GM23338 (cell line): ENCODE measurements at regions not wholly inside any gene's neighbourhood (a gene's known extent, or its start where the extent isn't known, plus 50 kb on each side); places are given as distances from the start of the nearest gene placed in this dataset.

Source experiments
- ATAC-seq: fragments of 200-7000 bp; cut with Tn5 transposase; 3 replicates; pipeline ENCODE4 v1.9.1; 2020
- DNase-seq: peaks from one replicate; pipeline ENCODE4 v3.0.0-alpha.2; 2015; ENCODE audit warnings: low spot score
- H2AFZ ChIP-seq: fragments of 200-600 bp; sonication (generic); 2 replicates; pipeline ENCODE4 v1.8.0; 2016; ENCODE audit warnings: antibody characterized with exemption, mild to moderate bottlenecking, moderate library complexity
- H3F3A ChIP-seq: fragments of 200-600 bp; sonication (generic); replicated peaks from 2 replicates; pipeline ENCODE4 v1.8.0; 2017; ENCODE audit warnings: antibody characterized with exemption, mixed run types, low read depth
- H3K27ac ChIP-seq: fragments of 200-600 bp; sonication (generic); 2 replicates; pipeline ENCODE4 v1.6.1; 2016; ENCODE audit warnings: low read depth
- H3K27me3 ChIP-seq: fragments of 200-600 bp; sonication (generic); 2 replicates; pipeline ENCODE4 v1.8.0; 2016; ENCODE audit warnings: mild to moderate bottlenecking, mixed run types, moderate library complexity; ENCODE audit not compliant: insufficient read depth
- H3K36me3 ChIP-seq: fragments of 200-600 bp; sonication (generic); 2 replicates; pipeline ENCODE4 v1.8.0; 2016; ENCODE audit warnings: mild to moderate bottlenecking; ENCODE audit not compliant: insufficient read depth
- H3K4me1 ChIP-seq: fragments of 200-600 bp; sonication (generic); 2 replicates; pipeline ENCODE4 v1.8.0; 2016; ENCODE audit warnings: mild to moderate bottlenecking, moderate library complexity; ENCODE audit not compliant: insufficient read depth
- H3K4me2 ChIP-seq: fragments of 200-600 bp; sonication (generic); 2 replicates; pipeline ENCODE4 v1.7.1; 2017; ENCODE audit warnings: mixed run types
- H3K4me3 ChIP-seq: fragments of 200-600 bp; sonication (generic); 2 replicates; pipeline ENCODE4 v1.6.1; 2016; ENCODE audit warnings: mixed run types
- H3K79me2 ChIP-seq: fragments of 200-600 bp; sonication (generic); replicated peaks from 2 replicates; pipeline ENCODE4 v1.8.0; 2017; ENCODE audit warnings: mild to moderate bottlenecking; ENCODE audit not compliant: insufficient read depth
- H3K9me2 ChIP-seq: fragments of 200-600 bp; sonication (generic); 2 replicates; pipeline ENCODE4 v1.8.0; 2017; ENCODE audit not compliant: insufficient read depth
- H4K20me1 ChIP-seq: fragments of 200-600 bp; sonication (generic); replicated peaks from 2 replicates; pipeline ENCODE4 v1.8.0; 2017; ENCODE audit warnings: mild to moderate bottlenecking; ENCODE audit not compliant: insufficient read depth
- H3K27ac Mint-ChIP-seq: 2 replicates; pipeline ENCODE4 v1.8.0; 2020; ENCODE audit warnings: inconsistent platforms, mild to moderate bottlenecking, moderate library complexity, mixed read lengths
- H3K27me3 Mint-ChIP-seq: 3 replicates; pipeline ENCODE4 v1.8.0; 2022; ENCODE audit warnings: low read depth, mild to moderate bottlenecking, moderate library complexity, mixed read lengths, inconsistent platforms; ENCODE audit not compliant: insufficient read depth, poor library complexity
- H3K36me3 Mint-ChIP-seq: 3 replicates; pipeline ENCODE4 v1.8.0; 2021; ENCODE audit warnings: low read depth, mild to moderate bottlenecking, inconsistent platforms, moderate library complexity, mixed read lengths
- H3K4me1 Mint-ChIP-seq: 3 replicates; pipeline ENCODE4 v1.8.0; 2020; ENCODE audit warnings: mild to moderate bottlenecking, inconsistent platforms, mixed read lengths
- H3K4me3 Mint-ChIP-seq: 3 replicates; pipeline ENCODE4 v1.8.0; 2021; ENCODE audit warnings: moderate library complexity, mild to moderate bottlenecking, inconsistent platforms, mixed read lengths
- H3K9me3 Mint-ChIP-seq: 3 replicates; pipeline ENCODE4 v1.8.0; 2020; ENCODE audit warnings: moderate library complexity, mild to moderate bottlenecking, inconsistent platforms, mixed read lengths
- CREB1 ChIP-seq: fragments of 250-450 bp; sonication (Bioruptor Pico); IDR thresholded peaks from 2 replicates; pipeline ENCODE4 v1.5.0; 2020; ENCODE audit warnings: low read depth, mild to moderate bottlenecking, moderate library complexity
- EZH2 ChIP-seq: fragments of 200-600 bp; sonication (generic); IDR thresholded peaks from one replicate; pipeline ENCODE4 v1.8.0; 2017; ENCODE audit warnings: antibody characterized with exemption, mild to moderate bottlenecking, low read depth; ENCODE audit not compliant: unreplicated experiment
- EZH2phosphoT487 ChIP-seq: fragments of 200-600 bp; sonication (generic); IDR thresholded peaks from one replicate; pipeline ENCODE4 v1.8.1; 2018; ENCODE audit warnings: antibody characterized with exemption; ENCODE audit not compliant: unreplicated experiment
- JUNB ChIP-seq: IDR thresholded peaks from one replicate; pipeline ENCODE4 v1.6.1; 2016; ENCODE audit warnings: antibody characterized with exemption; ENCODE audit not compliant: unreplicated experiment
- NANOG ChIP-seq: IDR thresholded peaks from 2 replicates; pipeline ENCODE4 v1.6.1; 2016; ENCODE audit warnings: antibody characterized with exemption, borderline replicate concordance
- POLR2AphosphoS5 ChIP-seq: IDR thresholded peaks from 2 replicates; pipeline ENCODE4 v1.6.1; 2016; ENCODE audit warnings: antibody characterized with exemption, low read depth
- STAT1 ChIP-seq: IDR thresholded peaks from one replicate; pipeline ENCODE4 v1.6.1; 2016; ENCODE audit warnings: antibody characterized with exemption; ENCODE audit not compliant: unreplicated experiment
- ZNF114 ChIP-seq: fragments of 250-450 bp; sonication (Bioruptor Pico); IDR thresholded peaks from 2 replicates; pipeline ENCODE4 v1.5.0; 2020; ENCODE audit warnings: mild to moderate bottlenecking, moderate library complexity
- ZNF331 ChIP-seq: fragments of 250-450 bp; sonication (Bioruptor Pico); IDR thresholded peaks from 2 replicates; pipeline ENCODE4 v1.5.0; 2020; ENCODE audit warnings: low read depth, mild to moderate bottlenecking, moderate library complexity
- TF ChIP-seq, protein P1 (sequence below): fragments of 250-450 bp; sonication (Bioruptor Pico); IDR thresholded peaks from 2 replicates; pipeline ENCODE4 v1.5.0; 2020; ENCODE audit warnings: mild to moderate bottlenecking, moderate library complexity
- TF ChIP-seq, protein P2 (sequence below): IDR thresholded peaks from one replicate; pipeline ENCODE4 v1.6.1; 2018; ENCODE audit warnings: antibody characterized with exemption; ENCODE audit not compliant: unreplicated experiment
- TF ChIP-seq, protein P3 (sequence below), 2 experiments: fragments of 200-600 bp in 1 of 2; sonication (generic) in 1 of 2; conservative IDR thresholded peaks; 2 replicates each; pipeline versions ENCODE4 v1.5.1 to v1.6.1; 2016 to 2017; ENCODE audit warnings: antibody characterized with exemption in 2 of 2, low read depth in 2 of 2, mild to moderate bottlenecking in 2 of 2, moderate library complexity in 1 of 2
- TF ChIP-seq, protein P4 (sequence below): IDR thresholded peaks from 2 replicates; pipeline ENCODE4 v1.6.1; 2016; ENCODE audit warnings: antibody characterized with exemption

DNA sequence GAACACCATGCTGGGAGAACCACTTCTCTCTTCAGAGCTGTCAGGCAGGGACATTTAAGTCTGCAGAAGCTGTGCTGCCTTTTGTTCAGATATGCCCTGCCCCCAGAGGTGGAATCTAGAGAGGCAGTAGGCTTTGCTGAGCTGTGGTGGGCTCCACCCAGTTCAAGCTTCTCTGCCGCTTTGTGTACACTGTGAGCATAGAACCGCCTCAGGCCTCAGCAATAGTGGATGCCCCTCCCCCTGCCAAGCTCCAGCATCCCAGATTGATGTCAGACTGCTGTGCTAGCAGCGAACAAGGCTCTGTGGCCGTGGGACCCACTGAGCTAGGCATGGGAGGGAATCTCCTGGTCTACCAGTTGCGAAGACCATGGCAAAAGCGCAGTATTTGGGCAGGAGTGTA, 121.6 kb downstream of the NFKBIZ start:
- no peak for ATAC-seq
- H2AFZ ChIP-seq: no peak overlapping the region
- H3K4me1 Mint-ChIP-seq: no peaks in the 10 kb centered on the region

More for the DNA sequence above, 121.6 kb downstream of the NFKBIZ start:
- Histone ChIP-seq H3K9me2 (no peaks in the 10 kb centered on the region), H3K4me2 (no peak overlapping the region), H3K27me3 (no peaks in the 10 kb centered on the region), H3K4me3 (no peak overlapping the region), H3F3A (no peaks in the 10 kb centered on the region), H4K20me1 (no peaks in the 10 kb centered on the region), H3K79me2 (no peaks in the 10 kb centered on the region), H3K4me1 (no peaks in the 10 kb centered on the region), H3K36me3 (no peaks in the 10 kb centered on the region), H3K27ac (no peak overlapping the region)
- H3K4me3 Mint-ChIP-seq: no peak overlapping the region
- DNase-seq: no peak
- no peaks in the 10 kb centered on the region for H3K36me3 Mint-ChIP-seq
- no peak overlapping the region for H3K27ac Mint-ChIP-seq
- TF ChIP-seq, protein P1, sequence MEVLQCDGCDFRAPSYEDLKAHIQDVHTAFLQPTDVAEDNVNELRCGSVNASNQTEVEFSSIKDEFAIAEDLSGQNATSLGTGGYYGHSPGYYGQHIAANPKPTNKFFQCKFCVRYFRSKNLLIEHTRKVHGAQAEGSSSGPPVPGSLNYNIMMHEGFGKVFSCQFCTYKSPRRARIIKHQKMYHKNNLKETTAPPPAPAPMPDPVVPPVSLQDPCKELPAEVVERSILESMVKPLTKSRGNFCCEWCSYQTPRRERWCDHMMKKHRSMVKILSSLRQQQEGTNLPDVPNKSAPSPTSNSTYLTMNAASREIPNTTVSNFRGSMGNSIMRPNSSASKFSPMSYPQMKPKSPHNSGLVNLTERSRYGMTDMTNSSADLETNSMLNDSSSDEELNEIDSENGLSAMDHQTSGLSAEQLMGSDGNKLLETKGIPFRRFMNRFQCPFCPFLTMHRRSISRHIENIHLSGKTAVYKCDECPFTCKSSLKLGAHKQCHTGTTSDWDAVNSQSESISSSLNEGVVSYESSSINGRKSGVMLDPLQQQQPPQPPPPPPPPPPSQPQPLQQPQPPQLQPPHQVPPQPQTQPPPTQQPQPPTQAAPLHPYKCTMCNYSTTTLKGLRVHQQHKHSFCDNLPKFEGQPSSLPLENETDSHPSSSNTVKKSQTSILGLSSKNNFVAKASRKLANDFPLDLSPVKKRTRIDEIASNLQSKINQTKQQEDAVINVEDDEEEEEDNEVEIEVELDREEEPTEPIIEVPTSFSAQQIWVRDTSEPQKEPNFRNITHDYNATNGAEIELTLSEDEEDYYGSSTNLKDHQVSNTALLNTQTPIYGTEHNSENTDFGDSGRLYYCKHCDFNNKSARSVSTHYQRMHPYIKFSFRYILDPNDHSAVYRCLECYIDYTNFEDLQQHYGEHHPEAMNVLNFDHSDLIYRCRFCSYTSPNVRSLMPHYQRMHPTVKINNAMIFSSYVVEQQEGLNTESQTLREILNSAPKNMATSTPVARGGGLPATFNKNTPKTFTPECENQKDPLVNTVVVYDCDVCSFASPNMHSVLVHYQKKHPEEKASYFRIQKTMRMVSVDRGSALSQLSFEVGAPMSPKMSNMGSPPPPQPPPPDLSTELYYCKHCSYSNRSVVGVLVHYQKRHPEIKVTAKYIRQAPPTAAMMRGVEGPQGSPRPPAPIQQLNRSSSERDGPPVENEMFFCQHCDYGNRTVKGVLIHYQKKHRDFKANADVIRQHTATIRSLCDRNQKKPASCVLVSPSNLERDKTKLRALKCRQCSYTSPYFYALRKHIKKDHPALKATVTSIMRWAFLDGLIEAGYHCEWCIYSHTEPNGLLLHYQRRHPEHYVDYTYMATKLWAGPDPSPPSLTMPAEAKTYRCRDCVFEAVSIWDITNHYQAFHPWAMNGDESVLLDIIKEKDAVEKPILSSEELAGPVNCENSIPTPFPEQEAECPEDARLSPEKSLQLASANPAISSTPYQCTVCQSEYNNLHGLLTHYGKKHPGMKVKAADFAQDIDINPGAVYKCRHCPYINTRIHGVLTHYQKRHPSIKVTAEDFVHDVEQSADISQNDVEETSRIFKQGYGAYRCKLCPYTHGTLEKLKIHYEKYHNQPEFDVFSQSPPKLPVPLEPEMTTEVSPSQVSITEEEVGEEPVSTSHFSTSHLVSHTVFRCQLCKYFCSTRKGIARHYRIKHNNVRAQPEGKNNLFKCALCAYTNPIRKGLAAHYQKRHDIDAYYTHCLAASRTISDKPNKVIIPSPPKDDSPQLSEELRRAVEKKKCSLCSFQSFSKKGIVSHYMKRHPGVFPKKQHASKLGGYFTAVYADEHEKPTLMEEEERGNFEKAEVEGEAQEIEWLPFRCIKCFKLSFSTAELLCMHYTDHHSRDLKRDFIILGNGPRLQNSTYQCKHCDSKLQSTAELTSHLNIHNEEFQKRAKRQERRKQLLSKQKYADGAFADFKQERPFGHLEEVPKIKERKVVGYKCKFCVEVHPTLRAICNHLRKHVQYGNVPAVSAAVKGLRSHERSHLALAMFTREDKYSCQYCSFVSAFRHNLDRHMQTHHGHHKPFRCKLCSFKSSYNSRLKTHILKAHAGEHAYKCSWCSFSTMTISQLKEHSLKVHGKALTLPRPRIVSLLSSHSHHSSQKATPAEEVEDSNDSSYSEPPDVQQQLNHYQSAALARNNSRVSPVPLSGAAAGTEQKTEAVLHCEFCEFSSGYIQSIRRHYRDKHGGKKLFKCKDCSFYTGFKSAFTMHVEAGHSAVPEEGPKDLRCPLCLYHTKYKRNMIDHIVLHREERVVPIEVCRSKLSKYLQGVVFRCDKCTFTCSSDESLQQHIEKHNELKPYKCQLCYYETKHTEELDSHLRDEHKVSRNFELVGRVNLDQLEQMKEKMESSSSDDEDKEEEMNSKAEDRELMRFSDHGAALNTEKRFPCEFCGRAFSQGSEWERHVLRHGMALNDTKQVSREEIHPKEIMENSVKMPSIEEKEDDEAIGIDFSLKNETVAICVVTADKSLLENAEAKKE: no peak
- TF ChIP-seq, protein P2, sequence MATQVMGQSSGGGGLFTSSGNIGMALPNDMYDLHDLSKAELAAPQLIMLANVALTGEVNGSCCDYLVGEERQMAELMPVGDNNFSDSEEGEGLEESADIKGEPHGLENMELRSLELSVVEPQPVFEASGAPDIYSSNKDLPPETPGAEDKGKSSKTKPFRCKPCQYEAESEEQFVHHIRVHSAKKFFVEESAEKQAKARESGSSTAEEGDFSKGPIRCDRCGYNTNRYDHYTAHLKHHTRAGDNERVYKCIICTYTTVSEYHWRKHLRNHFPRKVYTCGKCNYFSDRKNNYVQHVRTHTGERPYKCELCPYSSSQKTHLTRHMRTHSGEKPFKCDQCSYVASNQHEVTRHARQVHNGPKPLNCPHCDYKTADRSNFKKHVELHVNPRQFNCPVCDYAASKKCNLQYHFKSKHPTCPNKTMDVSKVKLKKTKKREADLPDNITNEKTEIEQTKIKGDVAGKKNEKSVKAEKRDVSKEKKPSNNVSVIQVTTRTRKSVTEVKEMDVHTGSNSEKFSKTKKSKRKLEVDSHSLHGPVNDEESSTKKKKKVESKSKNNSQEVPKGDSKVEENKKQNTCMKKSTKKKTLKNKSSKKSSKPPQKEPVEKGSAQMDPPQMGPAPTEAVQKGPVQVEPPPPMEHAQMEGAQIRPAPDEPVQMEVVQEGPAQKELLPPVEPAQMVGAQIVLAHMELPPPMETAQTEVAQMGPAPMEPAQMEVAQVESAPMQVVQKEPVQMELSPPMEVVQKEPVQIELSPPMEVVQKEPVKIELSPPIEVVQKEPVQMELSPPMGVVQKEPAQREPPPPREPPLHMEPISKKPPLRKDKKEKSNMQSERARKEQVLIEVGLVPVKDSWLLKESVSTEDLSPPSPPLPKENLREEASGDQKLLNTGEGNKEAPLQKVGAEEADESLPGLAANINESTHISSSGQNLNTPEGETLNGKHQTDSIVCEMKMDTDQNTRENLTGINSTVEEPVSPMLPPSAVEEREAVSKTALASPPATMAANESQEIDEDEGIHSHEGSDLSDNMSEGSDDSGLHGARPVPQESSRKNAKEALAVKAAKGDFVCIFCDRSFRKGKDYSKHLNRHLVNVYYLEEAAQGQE: no peak
- TF ChIP-seq POLR2AphosphoS5 (no peak), CREB1 (CRISPR knock-in tag) (no peak), ZNF114 (CRISPR knock-in tag) (no peak), STAT1 (no peak), EZH2 (no peak), JUNB (no peak), ZNF331 (CRISPR knock-in tag) (no peak), EZH2phosphoT487 (no peak), NANOG (no peak)
- TF ChIP-seq, protein P3, sequence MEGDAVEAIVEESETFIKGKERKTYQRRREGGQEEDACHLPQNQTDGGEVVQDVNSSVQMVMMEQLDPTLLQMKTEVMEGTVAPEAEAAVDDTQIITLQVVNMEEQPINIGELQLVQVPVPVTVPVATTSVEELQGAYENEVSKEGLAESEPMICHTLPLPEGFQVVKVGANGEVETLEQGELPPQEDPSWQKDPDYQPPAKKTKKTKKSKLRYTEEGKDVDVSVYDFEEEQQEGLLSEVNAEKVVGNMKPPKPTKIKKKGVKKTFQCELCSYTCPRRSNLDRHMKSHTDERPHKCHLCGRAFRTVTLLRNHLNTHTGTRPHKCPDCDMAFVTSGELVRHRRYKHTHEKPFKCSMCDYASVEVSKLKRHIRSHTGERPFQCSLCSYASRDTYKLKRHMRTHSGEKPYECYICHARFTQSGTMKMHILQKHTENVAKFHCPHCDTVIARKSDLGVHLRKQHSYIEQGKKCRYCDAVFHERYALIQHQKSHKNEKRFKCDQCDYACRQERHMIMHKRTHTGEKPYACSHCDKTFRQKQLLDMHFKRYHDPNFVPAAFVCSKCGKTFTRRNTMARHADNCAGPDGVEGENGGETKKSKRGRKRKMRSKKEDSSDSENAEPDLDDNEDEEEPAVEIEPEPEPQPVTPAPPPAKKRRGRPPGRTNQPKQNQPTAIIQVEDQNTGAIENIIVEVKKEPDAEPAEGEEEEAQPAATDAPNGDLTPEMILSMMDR (conservative IDR thresholded peaks at IDR 0.05; ENCODE audit: low read depth in 2 of 2): no peak
- TF ChIP-seq, protein P4, sequence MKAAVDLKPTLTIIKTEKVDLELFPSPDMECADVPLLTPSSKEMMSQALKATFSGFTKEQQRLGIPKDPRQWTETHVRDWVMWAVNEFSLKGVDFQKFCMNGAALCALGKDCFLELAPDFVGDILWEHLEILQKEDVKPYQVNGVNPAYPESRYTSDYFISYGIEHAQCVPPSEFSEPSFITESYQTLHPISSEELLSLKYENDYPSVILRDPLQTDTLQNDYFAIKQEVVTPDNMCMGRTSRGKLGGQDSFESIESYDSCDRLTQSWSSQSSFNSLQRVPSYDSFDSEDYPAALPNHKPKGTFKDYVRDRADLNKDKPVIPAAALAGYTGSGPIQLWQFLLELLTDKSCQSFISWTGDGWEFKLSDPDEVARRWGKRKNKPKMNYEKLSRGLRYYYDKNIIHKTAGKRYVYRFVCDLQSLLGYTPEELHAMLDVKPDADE: no peak
- no peaks in the 10 kb centered on the region; the same call in 2 of the 3 replicates for H3K9me3 Mint-ChIP-seq
- no peaks in the 10 kb centered on the region for H3K27me3 Mint-ChIP-seq
